Fibroblast of the aortic adventitia (primary cell): ENCODE measurements at regions not wholly inside any gene's neighbourhood (a gene's known extent, or its start where the extent isn't known, plus 50 kb on each side); places are given as distances from the start of the nearest gene placed in this dataset.

ENCODE experiments used
- DNase-seq: peaks from one replicate; pipeline ENCODE4 v3.0.0-alpha.2; 2010; ENCODE audit warnings: low read depth
- H3K4me3 ChIP-seq: 2 replicates; pipeline ENCODE4 v1.5.1; 2011; ENCODE audit warnings: low read depth, mild to moderate bottlenecking, control low read depth, low read length, moderate library complexity
- TF ChIP-seq, protein P1 (sequence below): IDR thresholded peaks from 2 replicates; pipeline ENCODE4 v1.5.1; 2011; ENCODE audit warnings: mild to moderate bottlenecking, low read length, control low read depth, inconsistent platforms; ENCODE audit not compliant: insufficient read depth

DNA sequence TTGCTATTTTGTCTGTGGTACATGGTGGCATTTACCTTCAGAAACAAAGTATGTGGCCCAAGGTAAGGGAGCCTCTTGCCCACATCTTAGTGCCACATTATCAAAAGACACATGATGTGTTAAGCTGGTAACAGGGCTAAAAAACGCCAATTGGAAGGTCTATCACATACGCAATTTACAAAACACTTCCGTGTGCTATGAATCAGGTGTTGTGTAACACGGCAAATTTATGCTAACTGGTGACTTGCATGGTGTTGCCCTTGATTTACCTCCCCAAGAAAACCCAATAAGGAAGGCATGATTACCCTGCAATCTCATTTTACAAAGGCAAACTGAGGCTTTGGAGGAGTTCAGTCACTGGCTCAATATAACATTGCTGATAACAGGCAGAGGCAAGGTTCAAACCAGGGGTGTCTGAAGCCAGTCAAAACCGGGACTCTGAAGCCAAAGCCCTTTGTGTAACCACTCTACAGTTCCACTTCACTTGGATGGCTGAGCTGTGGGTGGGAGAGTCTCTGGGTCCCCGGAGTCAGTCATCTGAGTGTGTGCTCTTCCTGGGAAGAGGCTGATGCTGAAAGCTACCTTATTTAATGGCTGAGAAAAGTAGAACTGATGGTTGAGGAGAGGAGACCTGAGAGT, 103.9 kb upstream of the BCL6 start:
- TF ChIP-seq, protein P1, sequence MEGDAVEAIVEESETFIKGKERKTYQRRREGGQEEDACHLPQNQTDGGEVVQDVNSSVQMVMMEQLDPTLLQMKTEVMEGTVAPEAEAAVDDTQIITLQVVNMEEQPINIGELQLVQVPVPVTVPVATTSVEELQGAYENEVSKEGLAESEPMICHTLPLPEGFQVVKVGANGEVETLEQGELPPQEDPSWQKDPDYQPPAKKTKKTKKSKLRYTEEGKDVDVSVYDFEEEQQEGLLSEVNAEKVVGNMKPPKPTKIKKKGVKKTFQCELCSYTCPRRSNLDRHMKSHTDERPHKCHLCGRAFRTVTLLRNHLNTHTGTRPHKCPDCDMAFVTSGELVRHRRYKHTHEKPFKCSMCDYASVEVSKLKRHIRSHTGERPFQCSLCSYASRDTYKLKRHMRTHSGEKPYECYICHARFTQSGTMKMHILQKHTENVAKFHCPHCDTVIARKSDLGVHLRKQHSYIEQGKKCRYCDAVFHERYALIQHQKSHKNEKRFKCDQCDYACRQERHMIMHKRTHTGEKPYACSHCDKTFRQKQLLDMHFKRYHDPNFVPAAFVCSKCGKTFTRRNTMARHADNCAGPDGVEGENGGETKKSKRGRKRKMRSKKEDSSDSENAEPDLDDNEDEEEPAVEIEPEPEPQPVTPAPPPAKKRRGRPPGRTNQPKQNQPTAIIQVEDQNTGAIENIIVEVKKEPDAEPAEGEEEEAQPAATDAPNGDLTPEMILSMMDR = no peak
- H3K4me3 ChIP-seq = no peak overlapping the region
- no peak for DNase-seq

DNA sequence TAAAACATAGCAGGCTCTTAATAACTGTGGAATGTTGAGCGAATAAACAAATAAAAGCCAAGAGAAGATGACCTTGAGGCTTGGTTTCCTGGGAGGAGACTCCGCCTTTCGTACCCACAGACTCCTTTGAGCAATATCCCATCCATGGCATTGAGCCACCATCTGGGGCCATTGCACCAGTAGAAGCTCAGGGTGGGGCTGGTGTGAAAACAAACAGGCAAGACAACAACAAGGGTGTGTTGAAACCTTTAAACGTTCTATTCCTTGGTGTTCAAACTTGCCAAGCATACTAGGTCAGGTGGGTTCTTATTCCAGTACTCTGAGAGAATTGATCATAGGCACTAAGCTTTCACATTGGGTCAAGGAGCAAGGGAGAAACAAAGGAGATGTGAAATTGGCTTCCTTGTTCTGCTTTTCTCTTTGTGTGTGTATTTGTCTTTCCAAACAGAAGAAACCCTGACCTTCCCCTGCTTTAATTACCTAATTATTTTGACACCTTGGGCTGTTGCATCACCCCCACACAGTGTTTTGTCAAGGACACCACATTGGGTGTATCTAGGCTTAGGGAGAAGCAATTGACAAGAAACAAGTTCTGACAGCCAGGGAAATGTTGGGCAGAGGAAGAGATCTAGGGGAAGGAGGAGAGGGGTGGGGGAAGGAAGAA, 105.1 kb upstream of the BCL6 start:
- no peak for DNase-seq
- H3K4me3 ChIP-seq = no peak overlapping the region
- TF ChIP-seq, protein P1 = no peak

DNA sequence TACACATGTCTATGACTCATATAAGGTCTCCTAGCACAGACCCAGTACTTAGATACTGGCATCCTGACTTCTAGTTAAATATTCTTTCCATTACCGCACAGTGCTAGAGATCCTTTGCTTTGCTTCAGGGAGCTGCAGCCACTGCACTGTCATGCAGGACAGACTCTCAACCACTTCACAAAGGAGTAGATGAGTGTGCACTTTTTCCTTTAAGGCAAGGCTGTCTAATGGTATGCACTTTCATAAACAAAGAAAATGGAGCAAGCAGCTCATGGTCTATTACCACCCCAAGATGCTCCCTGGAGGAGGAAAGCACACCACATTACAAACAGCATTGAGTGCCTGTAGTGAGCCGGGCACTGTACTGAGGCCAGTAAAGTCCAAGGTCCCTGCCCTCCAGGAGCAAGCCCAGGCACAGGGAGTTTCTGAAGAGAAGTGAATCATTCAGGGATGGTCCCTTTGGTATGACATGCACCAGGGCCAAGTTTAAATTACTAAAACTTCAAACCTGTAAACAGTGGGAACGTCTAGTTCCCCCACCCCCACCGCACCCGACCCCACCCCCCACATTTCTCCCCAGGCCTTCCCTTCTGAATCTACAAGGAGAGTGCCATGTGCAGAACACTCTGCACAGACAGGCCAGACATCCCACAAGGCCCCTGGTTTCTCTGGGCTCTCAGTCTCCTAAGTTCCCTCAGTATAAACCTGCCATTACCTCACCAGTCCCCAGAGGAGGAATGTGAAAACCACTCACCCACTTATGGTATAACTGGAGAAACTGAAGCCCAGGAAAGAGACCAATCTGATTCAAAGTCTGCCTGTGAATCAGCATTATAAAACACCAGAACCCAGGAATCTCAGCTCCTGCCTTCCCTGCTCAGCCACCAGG, 107.8 kb upstream of the BCL6 start:
- no peak overlapping the region for H3K4me3 ChIP-seq
- TF ChIP-seq, protein P1 = no peak
- no peak for DNase-seq

DNA sequence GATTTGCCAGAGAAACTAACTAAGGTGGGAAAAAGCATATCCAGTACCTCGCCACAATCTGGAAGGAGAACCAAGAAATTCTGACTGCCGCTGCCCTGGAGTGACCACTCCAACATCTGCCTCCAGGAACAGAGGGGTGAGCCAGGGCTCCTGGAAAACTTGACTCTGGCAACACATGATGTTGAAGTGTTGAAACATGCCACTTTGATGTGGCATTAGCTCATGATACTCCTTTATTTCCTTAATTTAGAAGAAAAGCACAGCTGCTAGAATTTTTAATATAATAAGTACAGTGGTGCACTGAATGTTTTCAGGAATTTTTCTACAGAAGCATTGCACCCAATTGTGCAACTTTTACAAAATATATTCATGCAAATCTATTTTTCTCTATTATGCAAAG, 109.9 kb upstream of the BCL6 start:
- no peak for DNase-seq
- TF ChIP-seq, protein P1 = no peak
- no peak overlapping the region for H3K4me3 ChIP-seq

DNA sequence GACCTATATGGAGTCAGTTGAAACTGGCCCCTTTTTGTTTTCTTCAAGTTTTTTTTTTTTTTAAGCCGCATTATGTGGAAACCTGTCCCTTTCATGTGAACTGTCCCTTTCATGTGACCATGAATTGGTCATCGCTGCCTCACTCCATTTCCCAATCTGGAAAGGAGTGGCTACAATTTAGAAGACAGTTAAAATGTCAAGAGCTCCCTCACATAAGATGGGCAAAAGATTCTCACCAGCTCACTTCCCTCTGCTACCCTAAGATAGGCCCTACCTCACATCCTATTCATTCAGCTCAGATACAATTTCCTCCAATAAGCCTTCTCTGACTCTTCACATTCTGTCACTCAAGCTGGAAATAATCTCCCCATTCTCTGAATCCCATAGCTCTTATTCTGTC, 111.3 kb upstream of the BCL6 start:
- DNase-seq = no peak
- TF ChIP-seq, protein P1 = no peak
- H3K4me3 ChIP-seq = no peak overlapping the region

DNA sequence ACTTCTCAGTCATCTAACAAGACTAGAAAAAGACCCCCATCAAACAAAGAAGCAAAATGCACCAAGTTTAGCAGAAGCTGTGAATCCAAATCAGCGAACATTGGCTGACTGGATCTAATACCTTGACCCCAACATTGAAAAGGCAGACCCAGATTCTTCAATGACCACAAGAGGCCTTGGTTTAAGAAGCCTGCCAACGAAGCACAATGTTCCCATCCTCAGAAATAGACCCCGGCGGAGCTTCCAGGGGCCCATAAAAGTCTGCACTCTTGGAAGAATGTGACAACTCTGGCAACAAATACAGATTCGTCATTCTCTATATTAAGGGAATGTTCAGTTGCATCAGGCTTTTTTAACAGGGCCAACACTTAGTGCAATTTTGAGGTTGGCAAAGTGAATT, 112.8 kb upstream of the BCL6 start:
- DNase-seq = peak; percentile 14
- TF ChIP-seq, protein P1 = no peak
- H3K4me3 ChIP-seq = no peak overlapping the region
